ENCODE measurements at regions not wholly inside any gene's neighbourhood (a gene's known extent, or its start where the extent isn't known, plus 50 kb on each side); places are given as distances from the start of the nearest gene placed in this dataset.

GRCh38 chr7:156140447-156140846 lies 328.2 kb upstream of the SHH start:
- no peaks in the 10 kb centered on the region for H3K36me3 Mint-ChIP-seq (ENCODE audit: low read depth)
- peaks cover 7% of the 10 kb centered on the region; the same call in 2 of the 3 replicates for H3K9me3 Mint-ChIP-seq
- Histone ChIP-seq H3K27ac (ENCODE audit: low read depth) (no peak overlapping the region), H3F3A (replicated peaks; ENCODE audit: low read depth) (no peaks in the 10 kb centered on the region), H3K4me3 (no peak overlapping the region), H2AFZ (no peak overlapping the region), H3K4me2 (no peak overlapping the region), H3K27me3 (ENCODE audit: insufficient read depth) (no peaks in the 10 kb centered on the region), H4K20me1 (replicated peaks; ENCODE audit: insufficient read depth) (no peaks in the 10 kb centered on the region), H3K4me1 (ENCODE audit: insufficient read depth) (no peaks in the 10 kb centered on the region), H3K79me2 (replicated peaks; ENCODE audit: insufficient read depth) (no peaks in the 10 kb centered on the region), H3K9me2 (ENCODE audit: insufficient read depth) (no peaks in the 10 kb centered on the region), H3K36me3 (ENCODE audit: insufficient read depth) (no peaks in the 10 kb centered on the region)
- no peak overlapping the region for H3K27ac Mint-ChIP-seq
- TF ChIP-seq STAT1 (IDR thresholded peaks at IDR 0.05; ENCODE audit: unreplicated experiment) (no peak), EZH2phosphoT487 (IDR thresholded peaks at IDR 0.05; ENCODE audit: unreplicated experiment) (no peak), CREB1 (CRISPR knock-in tag; IDR thresholded peaks at IDR 0.05; ENCODE audit: low read depth) (no peak), ZNF114 (CRISPR knock-in tag; IDR thresholded peaks at IDR 0.05) (no peak), JUNB (IDR thresholded peaks at IDR 0.05; ENCODE audit: unreplicated experiment) (no peak), POLR2AphosphoS5 (IDR thresholded peaks at IDR 0.05; ENCODE audit: low read depth) (no peak)
- TF ChIP-seq, protein P1, sequence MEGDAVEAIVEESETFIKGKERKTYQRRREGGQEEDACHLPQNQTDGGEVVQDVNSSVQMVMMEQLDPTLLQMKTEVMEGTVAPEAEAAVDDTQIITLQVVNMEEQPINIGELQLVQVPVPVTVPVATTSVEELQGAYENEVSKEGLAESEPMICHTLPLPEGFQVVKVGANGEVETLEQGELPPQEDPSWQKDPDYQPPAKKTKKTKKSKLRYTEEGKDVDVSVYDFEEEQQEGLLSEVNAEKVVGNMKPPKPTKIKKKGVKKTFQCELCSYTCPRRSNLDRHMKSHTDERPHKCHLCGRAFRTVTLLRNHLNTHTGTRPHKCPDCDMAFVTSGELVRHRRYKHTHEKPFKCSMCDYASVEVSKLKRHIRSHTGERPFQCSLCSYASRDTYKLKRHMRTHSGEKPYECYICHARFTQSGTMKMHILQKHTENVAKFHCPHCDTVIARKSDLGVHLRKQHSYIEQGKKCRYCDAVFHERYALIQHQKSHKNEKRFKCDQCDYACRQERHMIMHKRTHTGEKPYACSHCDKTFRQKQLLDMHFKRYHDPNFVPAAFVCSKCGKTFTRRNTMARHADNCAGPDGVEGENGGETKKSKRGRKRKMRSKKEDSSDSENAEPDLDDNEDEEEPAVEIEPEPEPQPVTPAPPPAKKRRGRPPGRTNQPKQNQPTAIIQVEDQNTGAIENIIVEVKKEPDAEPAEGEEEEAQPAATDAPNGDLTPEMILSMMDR (conservative IDR thresholded peaks at IDR 0.05; ENCODE audit: low read depth in 2 of 2), result no peak
- TF ChIP-seq, protein P2, sequence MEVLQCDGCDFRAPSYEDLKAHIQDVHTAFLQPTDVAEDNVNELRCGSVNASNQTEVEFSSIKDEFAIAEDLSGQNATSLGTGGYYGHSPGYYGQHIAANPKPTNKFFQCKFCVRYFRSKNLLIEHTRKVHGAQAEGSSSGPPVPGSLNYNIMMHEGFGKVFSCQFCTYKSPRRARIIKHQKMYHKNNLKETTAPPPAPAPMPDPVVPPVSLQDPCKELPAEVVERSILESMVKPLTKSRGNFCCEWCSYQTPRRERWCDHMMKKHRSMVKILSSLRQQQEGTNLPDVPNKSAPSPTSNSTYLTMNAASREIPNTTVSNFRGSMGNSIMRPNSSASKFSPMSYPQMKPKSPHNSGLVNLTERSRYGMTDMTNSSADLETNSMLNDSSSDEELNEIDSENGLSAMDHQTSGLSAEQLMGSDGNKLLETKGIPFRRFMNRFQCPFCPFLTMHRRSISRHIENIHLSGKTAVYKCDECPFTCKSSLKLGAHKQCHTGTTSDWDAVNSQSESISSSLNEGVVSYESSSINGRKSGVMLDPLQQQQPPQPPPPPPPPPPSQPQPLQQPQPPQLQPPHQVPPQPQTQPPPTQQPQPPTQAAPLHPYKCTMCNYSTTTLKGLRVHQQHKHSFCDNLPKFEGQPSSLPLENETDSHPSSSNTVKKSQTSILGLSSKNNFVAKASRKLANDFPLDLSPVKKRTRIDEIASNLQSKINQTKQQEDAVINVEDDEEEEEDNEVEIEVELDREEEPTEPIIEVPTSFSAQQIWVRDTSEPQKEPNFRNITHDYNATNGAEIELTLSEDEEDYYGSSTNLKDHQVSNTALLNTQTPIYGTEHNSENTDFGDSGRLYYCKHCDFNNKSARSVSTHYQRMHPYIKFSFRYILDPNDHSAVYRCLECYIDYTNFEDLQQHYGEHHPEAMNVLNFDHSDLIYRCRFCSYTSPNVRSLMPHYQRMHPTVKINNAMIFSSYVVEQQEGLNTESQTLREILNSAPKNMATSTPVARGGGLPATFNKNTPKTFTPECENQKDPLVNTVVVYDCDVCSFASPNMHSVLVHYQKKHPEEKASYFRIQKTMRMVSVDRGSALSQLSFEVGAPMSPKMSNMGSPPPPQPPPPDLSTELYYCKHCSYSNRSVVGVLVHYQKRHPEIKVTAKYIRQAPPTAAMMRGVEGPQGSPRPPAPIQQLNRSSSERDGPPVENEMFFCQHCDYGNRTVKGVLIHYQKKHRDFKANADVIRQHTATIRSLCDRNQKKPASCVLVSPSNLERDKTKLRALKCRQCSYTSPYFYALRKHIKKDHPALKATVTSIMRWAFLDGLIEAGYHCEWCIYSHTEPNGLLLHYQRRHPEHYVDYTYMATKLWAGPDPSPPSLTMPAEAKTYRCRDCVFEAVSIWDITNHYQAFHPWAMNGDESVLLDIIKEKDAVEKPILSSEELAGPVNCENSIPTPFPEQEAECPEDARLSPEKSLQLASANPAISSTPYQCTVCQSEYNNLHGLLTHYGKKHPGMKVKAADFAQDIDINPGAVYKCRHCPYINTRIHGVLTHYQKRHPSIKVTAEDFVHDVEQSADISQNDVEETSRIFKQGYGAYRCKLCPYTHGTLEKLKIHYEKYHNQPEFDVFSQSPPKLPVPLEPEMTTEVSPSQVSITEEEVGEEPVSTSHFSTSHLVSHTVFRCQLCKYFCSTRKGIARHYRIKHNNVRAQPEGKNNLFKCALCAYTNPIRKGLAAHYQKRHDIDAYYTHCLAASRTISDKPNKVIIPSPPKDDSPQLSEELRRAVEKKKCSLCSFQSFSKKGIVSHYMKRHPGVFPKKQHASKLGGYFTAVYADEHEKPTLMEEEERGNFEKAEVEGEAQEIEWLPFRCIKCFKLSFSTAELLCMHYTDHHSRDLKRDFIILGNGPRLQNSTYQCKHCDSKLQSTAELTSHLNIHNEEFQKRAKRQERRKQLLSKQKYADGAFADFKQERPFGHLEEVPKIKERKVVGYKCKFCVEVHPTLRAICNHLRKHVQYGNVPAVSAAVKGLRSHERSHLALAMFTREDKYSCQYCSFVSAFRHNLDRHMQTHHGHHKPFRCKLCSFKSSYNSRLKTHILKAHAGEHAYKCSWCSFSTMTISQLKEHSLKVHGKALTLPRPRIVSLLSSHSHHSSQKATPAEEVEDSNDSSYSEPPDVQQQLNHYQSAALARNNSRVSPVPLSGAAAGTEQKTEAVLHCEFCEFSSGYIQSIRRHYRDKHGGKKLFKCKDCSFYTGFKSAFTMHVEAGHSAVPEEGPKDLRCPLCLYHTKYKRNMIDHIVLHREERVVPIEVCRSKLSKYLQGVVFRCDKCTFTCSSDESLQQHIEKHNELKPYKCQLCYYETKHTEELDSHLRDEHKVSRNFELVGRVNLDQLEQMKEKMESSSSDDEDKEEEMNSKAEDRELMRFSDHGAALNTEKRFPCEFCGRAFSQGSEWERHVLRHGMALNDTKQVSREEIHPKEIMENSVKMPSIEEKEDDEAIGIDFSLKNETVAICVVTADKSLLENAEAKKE (CRISPR knock-in tag; IDR thresholded peaks at IDR 0.05), result no peak
- H3K4me1 Mint-ChIP-seq, result no peaks in the 10 kb centered on the region; the same call in 2 of the 3 replicates
- no peak overlapping the region for H3K4me3 Mint-ChIP-seq
- no peak for ATAC-seq
- no peak for DNase-seq (ENCODE audit: low spot score)
- H3K27me3 Mint-ChIP-seq (ENCODE audit: insufficient read depth, low read depth, poor library complexity), result no peaks in the 10 kb centered on the region

Data from GM23338 (cell line).